Heart right ventricle (tissue), 16 donors: ENCODE measurements at regions not wholly inside any gene's neighbourhood (a gene's known extent, or its start where the extent isn't known, plus 50 kb on each side); places are given as distances from the start of the nearest gene placed in this dataset.

ENCODE experiments used
- ATAC-seq, 8 donors: fragments of 200-7000 bp; cut with Tn5 transposase; one replicate each; pipeline ENCODE4 v1.9.1; 2020; ENCODE audit warnings: mild to moderate bottlenecking in 8 of 8, moderate library complexity in 8 of 8, moderate number of reproducible peaks in 1 of 8
- DNase-seq, 2 donors: peaks; one replicate each; pipeline ENCODE4 v3.0.0-alpha.2; 2020
- H3K27ac ChIP-seq, 10 donors: fragments of 200-600 bp; sonication (generic) in 2 of 10; one replicate each; pipeline versions ENCODE4 v1.5.0 to v1.8.0; 2020 to 2022; ENCODE audit warnings: mild to moderate bottlenecking in 3 of 10
- H3K27me3 ChIP-seq, 7 donors: fragments of 200-600 bp; one replicate each; pipeline ENCODE4 v1.8.0; 2021 to 2022; ENCODE audit warnings: mild to moderate bottlenecking in 2 of 7
- H3K36me3 ChIP-seq, 9 donors: fragments of 200-600 bp; sonication (generic) in 1 of 9; one replicate each; pipeline versions ENCODE4 v1.5.0 to v1.8.0; 2020 to 2022; ENCODE audit warnings: mild to moderate bottlenecking in 2 of 9
- H3K4me1 ChIP-seq, 9 donors: fragments of 200-600 bp; sonication (generic) in 1 of 9; one replicate each; pipeline versions ENCODE4 v1.5.0 to v1.8.0; 2020 to 2022; ENCODE audit warnings: mild to moderate bottlenecking in 4 of 9
- H3K4me3 ChIP-seq, 10 donors: fragments of 200-600 bp; sonication (generic) in 2 of 10; one replicate each; pipeline versions ENCODE4 v1.5.0 to v1.8.0; 2020 to 2022; ENCODE audit warnings: mild to moderate bottlenecking in 7 of 10, moderate library complexity in 2 of 10
- H3K9me3 ChIP-seq, 11 donors: fragments of 200-600 bp in 10 of 11; sonication (generic) in 2 of 11; one replicate each; pipeline versions ENCODE4 v1.5.0 to v1.8.0; 2013 to 2022; ENCODE audit warnings: mild to moderate bottlenecking in 2 of 11, control low read depth in 1 of 11, moderate library complexity in 1 of 11
- CTCF ChIP-seq, 9 donors: fragments of 200-600 bp; sonication (generic) in 2 of 9; IDR thresholded peaks; one replicate each; pipeline versions ENCODE4 v1.5.0 to v1.8.0; 2021 to 2022; ENCODE audit warnings: antibody characterized with exemption in 9 of 9, mild to moderate bottlenecking in 5 of 9, moderate library complexity in 1 of 9
- WGBS, 2 donors: extraction: QIAGEN DNeasy Blood & Tissue Kit; methylation state at CpG; one replicate each; pipeline ENCODE4 v1.1.7; 2013; ENCODE audit warnings: inconsistent platforms in 1 of 2; 5-methylcytosine and 5-hydroxymethylcytosine counted together
- intact Hi-C, 10 donors: fragments of 100-400 bp; cut with DNase I; formaldehyde crosslinking; loops; one replicate each; pipeline versions ENCODE4 v1.11.1 to v1.14.2; 2022
- donor health status: Arrhythmogenic right ventricular cardiomyopathy.
- donor health status: ischemic (EF 13 %, LVEDD 7.1; RV severe dilation, severe dysfunction).
- donor health status: healthy with polysubstance abuse.
- donor health status: DM: no; HTN: yes; CAD: no.
- donor health status: DM: no; HTN: no; CAD: no.
- donor health status: ischemic (EF 25% LVEDD 6.9; RV normal size, moderate dysfunction).
- donor health status: ischemic (EF 25% LVEDD 5.7; RV mildly dilated, moderate dysfunction).
- donor health status: healthy.
- donor health status: DM: yes; HTN: yes; CAD: no.
- donor health status: Ischemic cardiomyopathy.
- donor health status: ischemic (EF 35%, LVEDD 5.7; RV mildly dilated, moderate dysfunction).
- donor health status: nonischemic (EF 11% LVEDD 7.7; RV severe dilation, severe dysfunction).
- donor health status: DM: yes; HTN: yes; CAD: no.
- donor health status: PGD.
- donor health status: ischemic (EF 29% LVEDD 5.4; RV normal size, mild dysfunction).
- donor health status: nonischemic (EF 23%, LVEDD 6.1; RV moderate dilation, normal function).

GRCh38 chr4:125497861-125498260 is 183.1 kb downstream of the FAT4 start:
- DNase-seq = no peak
- H3K4me3 ChIP-seq = no peak overlapping the region
- peaks cover 0 to 5% (median 0%) of the 10 kb centered on the region in 9 donors for H3K4me1 ChIP-seq
- ATAC-seq = no peak
- no peak overlapping the region for H3K27ac ChIP-seq
- no peaks in the 10 kb centered on the region for H3K27me3 ChIP-seq
- no peaks in the 10 kb centered on the region for H3K9me3 ChIP-seq
- 98% methylated on average over 1 of the region's 1 CpG for WGBS, 2 donors
- no peak for TF ChIP-seq CTCF (IDR thresholded peaks at IDR 0.05)
- intact Hi-C loops = no loop called here
- H3K36me3 ChIP-seq = no peaks in the 10 kb centered on the region

- H3K36me3 ChIP-seq = no peaks in the 10 kb centered on the region
- 89% methylated on average over 1 of the region's 1 CpG for WGBS, 2 donors
- H3K9me3 ChIP-seq = no peaks in the 10 kb centered on the region
- H3K4me3 ChIP-seq = no peak overlapping the region
- no peak for DNase-seq
- TF ChIP-seq CTCF (IDR thresholded peaks at IDR 0.05) = no peak
- no peaks in the 10 kb centered on the region for H3K27me3 ChIP-seq
- no peak overlapping the region for H3K27ac ChIP-seq
- intact Hi-C loops = no loop called here
- peaks cover 0 to 5% (median 0%) of the 10 kb centered on the region in 9 donors for H3K4me1 ChIP-seq
- ATAC-seq = no peak
These were observed 184.2 kb downstream of the FAT4 start for GRCh38 chr4:125498981-125499380.

- H3K4me1 ChIP-seq = peaks cover 0 to 9% (median 0%) of the 10 kb centered on the region in 9 donors
- DNase-seq (no peak), ATAC-seq (no peak)
- H3K4me3 ChIP-seq = no peak overlapping the region
- H3K9me3 ChIP-seq = no peaks in the 10 kb centered on the region
- WGBS, 2 donors = 95% methylated on average over 3 of the region's 3 CpGs
- H3K27me3 ChIP-seq = no peaks in the 10 kb centered on the region
- H3K27ac ChIP-seq = no peak overlapping the region
- no peak for TF ChIP-seq CTCF (IDR thresholded peaks at IDR 0.05)
- no peaks in the 10 kb centered on the region for H3K36me3 ChIP-seq
- intact Hi-C loops = loop anchor here in 1 of 10 donors (10.0 kb wide), 1 partner anchor 186 kb away; the partner anchor contains the start of gene FAT4
These were observed 186.3 kb downstream of the FAT4 start for GRCh38 chr4:125501090-125501489.

- Histone ChIP-seq H3K4me1 (peaks cover 0 to 9% (median 0%) of the 10 kb centered on the region in 9 donors), H3K4me3 (no peak overlapping the region), H3K9me3 (no peaks in the 10 kb centered on the region), H3K27ac (no peak overlapping the region), H3K27me3 (no peaks in the 10 kb centered on the region), H3K36me3 (no peaks in the 10 kb centered on the region)
- ATAC-seq (no peak), DNase-seq (no peak)
- intact Hi-C loops = loop anchor here in 1 of 10 donors (10.0 kb wide), 1 partner anchor 187 kb away; the partner anchor contains the start of gene FAT4
- no peak for TF ChIP-seq CTCF (IDR thresholded peaks at IDR 0.05)
- 83 to 85% methylated on average over 4 of the region's 4 CpGs for WGBS, 2 donors
These were observed 186.8 kb downstream of the FAT4 start for GRCh38 chr4:125501568-125501967.
